Thyroid gland (tissue), 4 donors: ENCODE measurements at regions not wholly inside any gene's neighbourhood (a gene's known extent, or its start where the extent isn't known, plus 50 kb on each side); places are given as distances from the start of the nearest gene placed in this dataset.

Source experiments
- CTCF ChIP-seq, 6 experiments: fragments of 200-600 bp in 3 of 6; fragments of 450-650 bp in 3 of 6; sonication (generic) in 3 of 6; IDR thresholded peaks; one replicate each; pipeline ENCODE4 v1.5.1; 2016 to 2019; ENCODE audit warnings: antibody characterized with exemption in 6 of 6, mild to moderate bottlenecking in 2 of 6, inconsistent platforms in 1 of 6, moderate library complexity in 1 of 6
- POLR2A ChIP-seq, 2 donors: fragments of 450-650 bp; IDR thresholded peaks; one replicate each; pipeline ENCODE4 v1.6.1; 2017; ENCODE audit warnings: antibody characterized with exemption in 2 of 2, mild to moderate bottlenecking in 2 of 2, moderate library complexity in 1 of 2

DNA sequence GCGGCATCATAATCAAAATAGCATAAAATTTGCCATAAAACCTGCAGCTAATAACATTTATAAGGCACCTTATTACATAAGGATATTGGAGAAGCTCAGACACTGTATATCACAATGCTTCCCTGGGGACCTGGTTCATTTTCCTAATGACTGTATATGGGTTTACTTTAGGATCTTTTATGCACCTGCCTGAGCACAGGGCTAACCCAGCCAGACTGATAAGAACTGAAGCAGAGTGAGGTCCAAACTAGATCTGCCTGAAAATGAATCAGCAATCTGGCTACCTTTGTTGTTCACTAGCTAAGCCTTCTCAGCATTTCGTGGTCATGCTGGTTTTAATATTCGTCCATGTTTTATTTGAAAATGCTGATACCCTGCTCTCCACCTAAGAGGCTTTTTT, 1922.3 kb upstream of the CELF4 start:
- no peak for TF ChIP-seq CTCF (IDR thresholded peaks at IDR 0.05)
- no peak for TF ChIP-seq POLR2A (IDR thresholded peaks at IDR 0.05)
